Neural crest cell (in vitro differentiated cells): ENCODE measurements at regions not wholly inside any gene's neighbourhood (a gene's known extent, or its start where the extent isn't known, plus 50 kb on each side); places are given as distances from the start of the nearest gene placed in this dataset.

ENCODE experiments used
- DNase-seq: peaks from one replicate; pipeline ENCODE4 v3.0.0; 2021; ENCODE audit warnings: low read depth, mixed read lengths, low spot score
- H3K27ac Mint-ChIP-seq: one replicate; pipeline ENCODE4 v1.8.0; 2021; ENCODE audit warnings: mild to moderate bottlenecking, mixed read lengths; ENCODE audit not compliant: unreplicated experiment
- H3K27me3 Mint-ChIP-seq: 2 replicates; pipeline ENCODE4 v1.8.0; 2021; ENCODE audit warnings: low read depth, mild to moderate bottlenecking, mixed read lengths
- H3K36me3 Mint-ChIP-seq: 2 replicates; pipeline ENCODE4 v1.8.0; 2021; ENCODE audit warnings: low read depth, mild to moderate bottlenecking, mixed read lengths
- H3K4me1 Mint-ChIP-seq: 2 replicates; pipeline ENCODE4 v1.8.0; 2021; ENCODE audit warnings: mixed read lengths
- H3K4me3 Mint-ChIP-seq: one replicate; pipeline ENCODE4 v1.8.0; 2021; ENCODE audit warnings: mild to moderate bottlenecking, mixed read lengths
- H3K9me3 Mint-ChIP-seq: 2 replicates; pipeline ENCODE4 v1.8.0; 2021; ENCODE audit warnings: mixed read lengths
- CTCF ChIP-seq: fragments of 200-600 bp; sonication (generic); conservative IDR thresholded peaks from 2 replicates; pipeline ENCODE4 v1.5.0; 2021; ENCODE audit warnings: antibody characterized with exemption, mild to moderate bottlenecking

GRCh38 chr4:129335818-129336217 lies 239.9 kb downstream of the C4orf33 start:
- H3K27me3 Mint-ChIP-seq = no peaks in the 10 kb centered on the region
- H3K4me3 Mint-ChIP-seq = no peak overlapping the region
- H3K9me3 Mint-ChIP-seq = no peaks in the 10 kb centered on the region
- DNase-seq = no peak
- H3K36me3 Mint-ChIP-seq = no peaks in the 10 kb centered on the region
- H3K4me1 Mint-ChIP-seq = peaks cover 22% of the 10 kb centered on the region
- TF ChIP-seq CTCF = no peak
- H3K27ac Mint-ChIP-seq = no peak overlapping the region

GRCh38 chr4:129336457-129337227 lies 240.7 kb downstream of the C4orf33 start:
- no peaks in the 10 kb centered on the region for H3K27me3 Mint-ChIP-seq

GRCh38 chr4:129337228-129337620 lies 241.3 kb downstream of the C4orf33 start:
- H3K27me3 Mint-ChIP-seq = no peaks in the 10 kb centered on the region
- no peak overlapping the region for H3K4me3 Mint-ChIP-seq
- no peak for TF ChIP-seq CTCF
- DNase-seq = no peak
- peaks cover 22% of the 10 kb centered on the region for H3K4me1 Mint-ChIP-seq
- no peak overlapping the region for H3K27ac Mint-ChIP-seq
- no peaks in the 10 kb centered on the region for H3K9me3 Mint-ChIP-seq
- H3K36me3 Mint-ChIP-seq = no peaks in the 10 kb centered on the region

More at GRCh38 chr4:129336457-129337227, 240.7 kb downstream of the C4orf33 start:
- no peak for DNase-seq
- H3K9me3 Mint-ChIP-seq = no peaks in the 10 kb centered on the region
- no peak overlapping the region for H3K4me3 Mint-ChIP-seq
- no peaks in the 10 kb centered on the region for H3K36me3 Mint-ChIP-seq
- H3K4me1 Mint-ChIP-seq = peaks cover 22% of the 10 kb centered on the region
- no peak overlapping the region for H3K27ac Mint-ChIP-seq
- TF ChIP-seq CTCF = no peak

GRCh38 chr4:129342819-129343408 lies 247.0 kb downstream of the C4orf33 start:
- no peaks in the 10 kb centered on the region for H3K27me3 Mint-ChIP-seq
- TF ChIP-seq CTCF = no peak
- no peaks in the 10 kb centered on the region for H3K9me3 Mint-ChIP-seq
- no peak overlapping the region for H3K27ac Mint-ChIP-seq
- no peaks in the 10 kb centered on the region for H3K36me3 Mint-ChIP-seq
- DNase-seq = no peak
- no peak overlapping the region for H3K4me3 Mint-ChIP-seq
- no peaks in the 10 kb centered on the region for H3K4me1 Mint-ChIP-seq

GRCh38 chr4:129344058-129344457 lies 248.1 kb downstream of the C4orf33 start:
- H3K27me3 Mint-ChIP-seq = no peaks in the 10 kb centered on the region
- no peaks in the 10 kb centered on the region for H3K36me3 Mint-ChIP-seq
- H3K27ac Mint-ChIP-seq = no peak overlapping the region
- TF ChIP-seq CTCF = peak; percentile 81
- peak; percentile 7 for DNase-seq
- H3K4me1 Mint-ChIP-seq = no peaks in the 10 kb centered on the region
- H3K4me3 Mint-ChIP-seq = no peak overlapping the region
- H3K9me3 Mint-ChIP-seq = no peaks in the 10 kb centered on the region
